Erythroblast (primary cell): ENCODE measurements at regions not wholly inside any gene's neighbourhood (a gene's known extent, or its start where the extent isn't known, plus 50 kb on each side); places are given as distances from the start of the nearest gene placed in this dataset.

Experiments
- GATA1 ChIP-seq: IDR thresholded peaks from 2 replicates; pipeline ENCODE4 v1.6.1; 2011; ENCODE audit warnings: low read depth, mild to moderate bottlenecking, control low read depth, low read length, moderate library complexity
- POLR2A ChIP-seq: IDR thresholded peaks from 2 replicates; pipeline ENCODE4 v1.6.1; 2011; ENCODE audit warnings: mild to moderate bottlenecking, low read length

DNA sequence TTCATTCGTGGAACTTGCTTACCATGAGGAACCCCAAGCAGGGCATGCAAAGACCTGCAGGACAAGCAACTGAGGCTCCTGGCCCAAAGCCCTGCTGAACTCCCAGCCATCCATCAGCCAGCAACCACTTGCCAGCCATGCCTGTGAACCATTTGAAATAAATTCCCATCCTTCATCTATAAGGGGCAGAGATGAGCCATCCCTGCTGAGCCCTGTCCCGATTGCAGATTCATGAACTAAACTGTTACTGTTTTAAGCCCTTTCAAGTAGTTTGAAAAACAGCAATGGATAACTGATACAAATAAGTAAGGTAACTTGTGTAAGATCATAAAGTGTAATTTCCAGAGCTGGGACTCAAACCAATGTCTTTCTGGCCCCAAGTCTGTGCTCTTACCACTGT lies 114.4 kb upstream of the WSCD1 start:
- no peak for TF ChIP-seq POLR2A
- no peak for TF ChIP-seq GATA1
